ENCODE measurements at regions not wholly inside any gene's neighbourhood (a gene's known extent, or its start where the extent isn't known, plus 50 kb on each side); places are given as distances from the start of the nearest gene placed in this dataset.

- H3K36me3 ChIP-seq (ENCODE audit: control insufficient read depth in 5 of 5, insufficient read depth in 5 of 5, low read length in 5 of 5), result no peaks in the 10 kb centered on the region
- H3K4me1 ChIP-seq (ENCODE audit: control insufficient read depth in 5 of 5, insufficient read depth in 5 of 5, low read length in 5 of 5), result no peaks in the 10 kb centered on the region
- H3K9ac ChIP-seq (ENCODE audit: low read length in 5 of 5), result no peak overlapping the region
- no peak overlapping the region for H3K27ac ChIP-seq (ENCODE audit: low read depth, low read length)
- no peaks in the 10 kb centered on the region for H3K27me3 ChIP-seq (ENCODE audit: control insufficient read depth in 5 of 5, insufficient read depth in 4 of 5, low read length in 5 of 5)
- no peaks in the 10 kb centered on the region for H3K9me3 ChIP-seq (ENCODE audit: control insufficient read depth in 5 of 5, low read length in 5 of 5)
- no peak overlapping the region for H3K4me3 ChIP-seq (ENCODE audit: low read depth in 1 of 5, low read length in 5 of 5)
Observed at GRCh38 chr5:168001318-168001717, 290.1 kb upstream of the WWC1 start.

- Histone ChIP-seq H3K27ac (ENCODE audit: low read depth, low read length) (no peak overlapping the region), H3K27me3 (ENCODE audit: control insufficient read depth in 5 of 5, insufficient read depth in 4 of 5, low read length in 5 of 5) (no peaks in the 10 kb centered on the region), H3K9ac (ENCODE audit: low read length in 5 of 5) (no peak overlapping the region), H3K4me1 (ENCODE audit: control insufficient read depth in 5 of 5, insufficient read depth in 5 of 5, low read length in 5 of 5) (no peaks in the 10 kb centered on the region), H3K4me3 (ENCODE audit: low read depth in 1 of 5, low read length in 5 of 5) (no peak overlapping the region), H3K36me3 (ENCODE audit: control insufficient read depth in 5 of 5, insufficient read depth in 5 of 5, low read length in 5 of 5) (no peaks in the 10 kb centered on the region), H3K9me3 (ENCODE audit: control insufficient read depth in 5 of 5, low read length in 5 of 5) (no peaks in the 10 kb centered on the region)
Observed at GRCh38 chr5:168002116-168002515, 289.3 kb upstream of the WWC1 start.

- Histone ChIP-seq H3K9ac (ENCODE audit: low read length in 5 of 5) (no peak overlapping the region), H3K27me3 (ENCODE audit: control insufficient read depth in 5 of 5, insufficient read depth in 4 of 5, low read length in 5 of 5) (no peaks in the 10 kb centered on the region), H3K9me3 (ENCODE audit: control insufficient read depth in 5 of 5, low read length in 5 of 5) (no peaks in the 10 kb centered on the region), H3K4me1 (ENCODE audit: control insufficient read depth in 5 of 5, insufficient read depth in 5 of 5, low read length in 5 of 5) (no peaks in the 10 kb centered on the region), H3K27ac (ENCODE audit: low read depth, low read length) (no peak overlapping the region), H3K36me3 (ENCODE audit: control insufficient read depth in 5 of 5, insufficient read depth in 5 of 5, low read length in 5 of 5) (no peaks in the 10 kb centered on the region), H3K4me3 (ENCODE audit: low read depth in 1 of 5, low read length in 5 of 5) (no peak overlapping the region)
Observed at GRCh38 chr5:168005093-168005492, 286.4 kb upstream of the WWC1 start.

- Histone ChIP-seq H3K36me3 (ENCODE audit: control insufficient read depth in 5 of 5, insufficient read depth in 5 of 5, low read length in 5 of 5) (no peaks in the 10 kb centered on the region), H3K9ac (ENCODE audit: low read length in 5 of 5) (no peak overlapping the region), H3K27me3 (ENCODE audit: control insufficient read depth in 5 of 5, insufficient read depth in 4 of 5, low read length in 5 of 5) (no peaks in the 10 kb centered on the region), H3K9me3 (ENCODE audit: control insufficient read depth in 5 of 5, low read length in 5 of 5) (no peaks in the 10 kb centered on the region), H3K27ac (ENCODE audit: low read depth, low read length) (no peak overlapping the region), H3K4me1 (ENCODE audit: control insufficient read depth in 5 of 5, insufficient read depth in 5 of 5, low read length in 5 of 5) (no peaks in the 10 kb centered on the region), H3K4me3 (ENCODE audit: low read depth in 1 of 5, low read length in 5 of 5) (no peak overlapping the region)
Observed at GRCh38 chr5:168005936-168006335, 285.5 kb upstream of the WWC1 start.

GRCh38 chr5:168006456-168007130, 284.9 kb upstream of the WWC1 start:
- Histone ChIP-seq H3K4me3 (ENCODE audit: low read depth in 1 of 5, low read length in 5 of 5) (no peak overlapping the region), H3K9me3 (ENCODE audit: control insufficient read depth in 5 of 5, low read length in 5 of 5) (no peaks in the 10 kb centered on the region), H3K9ac (ENCODE audit: low read length in 5 of 5) (no peak overlapping the region), H3K27ac (ENCODE audit: low read depth, low read length) (no peak overlapping the region), H3K36me3 (ENCODE audit: control insufficient read depth in 5 of 5, insufficient read depth in 5 of 5, low read length in 5 of 5) (no peaks in the 10 kb centered on the region), H3K27me3 (ENCODE audit: control insufficient read depth in 5 of 5, insufficient read depth in 4 of 5, low read length in 5 of 5) (no peaks in the 10 kb centered on the region), H3K4me1 (ENCODE audit: control insufficient read depth in 5 of 5, insufficient read depth in 5 of 5, low read length in 5 of 5) (no peaks in the 10 kb centered on the region)

GRCh38 chr5:168007286-168007685, 284.2 kb upstream of the WWC1 start:
- Histone ChIP-seq H3K27me3 (ENCODE audit: control insufficient read depth in 5 of 5, insufficient read depth in 4 of 5, low read length in 5 of 5) (no peaks in the 10 kb centered on the region), H3K9me3 (ENCODE audit: control insufficient read depth in 5 of 5, low read length in 5 of 5) (no peaks in the 10 kb centered on the region), H3K4me1 (ENCODE audit: control insufficient read depth in 5 of 5, insufficient read depth in 5 of 5, low read length in 5 of 5) (no peaks in the 10 kb centered on the region), H3K4me3 (ENCODE audit: low read depth in 1 of 5, low read length in 5 of 5) (no peak overlapping the region), H3K9ac (ENCODE audit: low read length in 5 of 5) (no peak overlapping the region), H3K36me3 (ENCODE audit: control insufficient read depth in 5 of 5, insufficient read depth in 5 of 5, low read length in 5 of 5) (no peaks in the 10 kb centered on the region), H3K27ac (ENCODE audit: low read depth, low read length) (no peak overlapping the region)

- H3K36me3 ChIP-seq (ENCODE audit: control insufficient read depth in 5 of 5, insufficient read depth in 5 of 5, low read length in 5 of 5), result no peaks in the 10 kb centered on the region
- H3K4me1 ChIP-seq (ENCODE audit: control insufficient read depth in 5 of 5, insufficient read depth in 5 of 5, low read length in 5 of 5), result no peaks in the 10 kb centered on the region
- H3K9ac ChIP-seq (ENCODE audit: low read length in 5 of 5), result no peak overlapping the region
- H3K4me3 ChIP-seq (ENCODE audit: low read depth in 1 of 5, low read length in 5 of 5), result no peak overlapping the region
- no peaks in the 10 kb centered on the region for H3K27me3 ChIP-seq (ENCODE audit: control insufficient read depth in 5 of 5, insufficient read depth in 4 of 5, low read length in 5 of 5)
- no peaks in the 10 kb centered on the region for H3K9me3 ChIP-seq (ENCODE audit: control insufficient read depth in 5 of 5, low read length in 5 of 5)
- no peak overlapping the region for H3K27ac ChIP-seq (ENCODE audit: low read depth, low read length)
Observed at GRCh38 chr5:168008555-168008954, 282.9 kb upstream of the WWC1 start.

GRCh38 chr5:168011096-168011495, 280.3 kb upstream of the WWC1 start:
- Histone ChIP-seq H3K27me3 (ENCODE audit: control insufficient read depth in 5 of 5, insufficient read depth in 4 of 5, low read length in 5 of 5) (no peaks in the 10 kb centered on the region), H3K4me3 (ENCODE audit: low read depth in 1 of 5, low read length in 5 of 5) (no peak overlapping the region), H3K9me3 (ENCODE audit: control insufficient read depth in 5 of 5, low read length in 5 of 5) (no peaks in the 10 kb centered on the region), H3K36me3 (ENCODE audit: control insufficient read depth in 5 of 5, insufficient read depth in 5 of 5, low read length in 5 of 5) (no peaks in the 10 kb centered on the region), H3K9ac (ENCODE audit: low read length in 5 of 5) (no peak overlapping the region), H3K27ac (ENCODE audit: low read depth, low read length) (no peak overlapping the region), H3K4me1 (ENCODE audit: control insufficient read depth in 5 of 5, insufficient read depth in 5 of 5, low read length in 5 of 5) (no peaks in the 10 kb centered on the region)

GRCh38 chr5:168012006-168012405, 279.4 kb upstream of the WWC1 start:
- Histone ChIP-seq H3K4me1 (ENCODE audit: control insufficient read depth in 5 of 5, insufficient read depth in 5 of 5, low read length in 5 of 5) (no peaks in the 10 kb centered on the region), H3K27ac (ENCODE audit: low read depth, low read length) (no peak overlapping the region), H3K27me3 (ENCODE audit: control insufficient read depth in 5 of 5, insufficient read depth in 4 of 5, low read length in 5 of 5) (no peaks in the 10 kb centered on the region), H3K36me3 (ENCODE audit: control insufficient read depth in 5 of 5, insufficient read depth in 5 of 5, low read length in 5 of 5) (no peaks in the 10 kb centered on the region), H3K9ac (ENCODE audit: low read length in 5 of 5) (no peak overlapping the region), H3K4me3 (ENCODE audit: low read depth in 1 of 5, low read length in 5 of 5) (no peak overlapping the region), H3K9me3 (ENCODE audit: control insufficient read depth in 5 of 5, low read length in 5 of 5) (no peaks in the 10 kb centered on the region)

- Histone ChIP-seq H3K9me3 (ENCODE audit: control insufficient read depth in 5 of 5, low read length in 5 of 5) (no peaks in the 10 kb centered on the region), H3K36me3 (ENCODE audit: control insufficient read depth in 5 of 5, insufficient read depth in 5 of 5, low read length in 5 of 5) (no peaks in the 10 kb centered on the region), H3K27ac (ENCODE audit: low read depth, low read length) (no peak overlapping the region)
Observed at GRCh38 chr5:168013546-168013945, 277.9 kb upstream of the WWC1 start.

More at GRCh38 chr5:168013546-168013945, 277.9 kb upstream of the WWC1 start:
- Histone ChIP-seq H3K27me3 (ENCODE audit: control insufficient read depth in 5 of 5, insufficient read depth in 4 of 5, low read length in 5 of 5) (no peaks in the 10 kb centered on the region), H3K4me3 (ENCODE audit: low read depth in 1 of 5, low read length in 5 of 5) (no peak overlapping the region), H3K9ac (ENCODE audit: low read length in 5 of 5) (no peak overlapping the region), H3K4me1 (ENCODE audit: control insufficient read depth in 5 of 5, insufficient read depth in 5 of 5, low read length in 5 of 5) (no peaks in the 10 kb centered on the region)

Data from subcutaneous abdominal adipose tissue (tissue), 5 donors.